ENCODE measurements at regions not wholly inside any gene's neighbourhood (a gene's known extent, or its start where the extent isn't known, plus 50 kb on each side); places are given as distances from the start of the nearest gene placed in this dataset.

GRCh38 chr13:37368501-37368900, 230.1 kb downstream of the POSTN start:
- Histone ChIP-seq H3K27me3 (no peaks in the 10 kb centered on the region), H3K9me3 (ENCODE audit: low read depth) (no peaks in the 10 kb centered on the region), H3K4me1 (ENCODE audit: low read depth) (no peaks in the 10 kb centered on the region), H3K36me3 (no peaks in the 10 kb centered on the region), H3K27ac (no peak overlapping the region), H3K4me3 (no peak overlapping the region)
- TF ChIP-seq CTCF (IDR thresholded peaks at IDR 0.05; ENCODE audit: low read depth, low read length): no peak
- no peak for DNase-seq (ENCODE audit: low read depth in 1 of 2, low spot score in 1 of 2)

- no peak for TF ChIP-seq CTCF (IDR thresholded peaks at IDR 0.05; ENCODE audit: low read depth, low read length)
- no peaks in the 10 kb centered on the region for H3K36me3 ChIP-seq
- no peak for DNase-seq (ENCODE audit: low read depth in 1 of 2, low spot score in 1 of 2)
Measured at GRCh38 chr13:37366044-37366770, 232.4 kb downstream of the POSTN start.

GRCh38 chr13:37365496-37365895, 233.1 kb downstream of the POSTN start:
- Histone ChIP-seq H3K27me3 (no peaks in the 10 kb centered on the region), H3K36me3 (no peaks in the 10 kb centered on the region), H3K9me3 (ENCODE audit: low read depth) (no peaks in the 10 kb centered on the region), H3K4me3 (no peak overlapping the region), H3K27ac (no peak overlapping the region), H3K4me1 (ENCODE audit: low read depth) (no peaks in the 10 kb centered on the region)
- DNase-seq (ENCODE audit: low read depth in 1 of 2, low spot score in 1 of 2): no peak
- no peak for TF ChIP-seq CTCF (IDR thresholded peaks at IDR 0.05; ENCODE audit: low read depth, low read length)

More at GRCh38 chr13:37366044-37366770, 232.4 kb downstream of the POSTN start:
- Histone ChIP-seq H3K27ac (no peak overlapping the region), H3K27me3 (no peaks in the 10 kb centered on the region), H3K4me1 (ENCODE audit: low read depth) (no peaks in the 10 kb centered on the region), H3K9me3 (ENCODE audit: low read depth) (no peaks in the 10 kb centered on the region), H3K4me3 (no peak overlapping the region)

- DNase-seq (ENCODE audit: low read depth in 1 of 2, low spot score in 1 of 2): no peak
- H3K9me3 ChIP-seq (ENCODE audit: low read depth): no peaks in the 10 kb centered on the region
- TF ChIP-seq CTCF (IDR thresholded peaks at IDR 0.05; ENCODE audit: low read depth, low read length): no peak
- no peak overlapping the region for H3K4me3 ChIP-seq
- H3K36me3 ChIP-seq: no peaks in the 10 kb centered on the region
- no peaks in the 10 kb centered on the region for H3K4me1 ChIP-seq (ENCODE audit: low read depth)
- no peaks in the 10 kb centered on the region for H3K27me3 ChIP-seq
- H3K27ac ChIP-seq: no peak overlapping the region
Measured at GRCh38 chr13:37364956-37365355, 233.6 kb downstream of the POSTN start.

GRCh38 chr13:37364007-37364406, 234.6 kb downstream of the POSTN start:
- TF ChIP-seq CTCF (IDR thresholded peaks at IDR 0.05; ENCODE audit: low read depth, low read length): no peak
- DNase-seq (ENCODE audit: low read depth in 1 of 2, low spot score in 1 of 2): peak in 1 of 2 donors; percentile 64
- no peaks in the 10 kb centered on the region for H3K36me3 ChIP-seq
- H3K4me3 ChIP-seq: no peak overlapping the region
- H3K9me3 ChIP-seq (ENCODE audit: low read depth): no peaks in the 10 kb centered on the region
- no peak overlapping the region for H3K27ac ChIP-seq
- no peaks in the 10 kb centered on the region for H3K27me3 ChIP-seq
- H3K4me1 ChIP-seq (ENCODE audit: low read depth): no peaks in the 10 kb centered on the region
